ENCODE measurements at regions not wholly inside any gene's neighbourhood (a gene's known extent, or its start where the extent isn't known, plus 50 kb on each side); places are given as distances from the start of the nearest gene placed in this dataset.

DNA sequence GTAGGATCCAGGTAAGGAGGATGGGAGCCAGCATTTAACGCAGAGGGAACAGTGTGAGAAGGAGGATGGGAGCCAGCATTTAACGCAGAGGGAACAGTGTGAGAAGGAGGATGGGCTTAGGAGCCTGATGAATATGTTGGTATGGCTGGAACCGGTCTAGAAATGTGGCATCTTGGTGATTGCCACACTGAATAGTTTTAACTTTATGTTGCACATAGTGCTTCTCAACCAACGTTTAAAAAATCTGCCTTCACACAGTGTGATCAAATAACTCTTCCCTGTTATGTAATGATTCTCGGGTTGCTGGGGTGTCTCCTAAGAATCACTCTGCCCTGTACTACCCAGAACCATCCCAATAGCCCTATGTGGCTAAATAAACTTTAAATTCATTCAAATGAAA is 146.9 kb upstream of the DUSP10 start:
- TF ChIP-seq, protein P1, sequence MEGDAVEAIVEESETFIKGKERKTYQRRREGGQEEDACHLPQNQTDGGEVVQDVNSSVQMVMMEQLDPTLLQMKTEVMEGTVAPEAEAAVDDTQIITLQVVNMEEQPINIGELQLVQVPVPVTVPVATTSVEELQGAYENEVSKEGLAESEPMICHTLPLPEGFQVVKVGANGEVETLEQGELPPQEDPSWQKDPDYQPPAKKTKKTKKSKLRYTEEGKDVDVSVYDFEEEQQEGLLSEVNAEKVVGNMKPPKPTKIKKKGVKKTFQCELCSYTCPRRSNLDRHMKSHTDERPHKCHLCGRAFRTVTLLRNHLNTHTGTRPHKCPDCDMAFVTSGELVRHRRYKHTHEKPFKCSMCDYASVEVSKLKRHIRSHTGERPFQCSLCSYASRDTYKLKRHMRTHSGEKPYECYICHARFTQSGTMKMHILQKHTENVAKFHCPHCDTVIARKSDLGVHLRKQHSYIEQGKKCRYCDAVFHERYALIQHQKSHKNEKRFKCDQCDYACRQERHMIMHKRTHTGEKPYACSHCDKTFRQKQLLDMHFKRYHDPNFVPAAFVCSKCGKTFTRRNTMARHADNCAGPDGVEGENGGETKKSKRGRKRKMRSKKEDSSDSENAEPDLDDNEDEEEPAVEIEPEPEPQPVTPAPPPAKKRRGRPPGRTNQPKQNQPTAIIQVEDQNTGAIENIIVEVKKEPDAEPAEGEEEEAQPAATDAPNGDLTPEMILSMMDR (IDR thresholded peaks at IDR 0.05; ENCODE audit: borderline replicate concordance, extremely low read depth, low read length, poor library complexity, severe bottlenecking), result no peak
- no peak for TF ChIP-seq EZH2 (IDR thresholded peaks at IDR 0.05; ENCODE audit: borderline replicate concordance, low read depth, low read length, severe bottlenecking)

All from DND-41 (cell line).